ENCODE measurements at regions not wholly inside any gene's neighbourhood (a gene's known extent, or its start where the extent isn't known, plus 50 kb on each side); places are given as distances from the start of the nearest gene placed in this dataset.
A peak's percentile ranks its signal among the peaks of the same experiment; 100 is the strongest.

DNA sequence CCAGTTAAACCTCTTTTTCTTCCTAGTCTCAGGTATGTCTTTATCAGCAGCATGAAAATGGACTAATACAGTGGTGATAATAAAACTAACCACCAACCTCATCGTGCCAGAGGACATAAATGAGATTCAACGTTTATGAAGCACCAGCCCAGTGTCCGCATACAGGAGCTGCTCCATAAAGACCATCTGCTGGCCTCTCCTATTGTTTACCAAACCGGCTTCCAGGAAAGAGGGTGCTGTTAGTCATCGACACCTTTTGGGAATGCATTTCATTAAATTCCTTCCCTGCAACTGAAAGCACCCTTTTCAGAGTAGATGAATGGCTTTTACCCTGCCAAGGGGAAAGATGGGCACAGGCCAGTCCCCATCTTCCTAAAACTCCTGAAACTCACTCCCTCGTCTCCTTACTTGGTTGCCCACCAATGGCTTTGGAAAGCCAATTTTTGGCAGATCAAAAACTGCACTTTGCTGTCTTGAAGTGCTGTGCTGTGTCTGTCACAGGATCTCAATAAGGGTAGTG is 122.1 kb downstream of the AQP9 start:
- Mint-ChIP-seq H3K4me1 (ENCODE audit: low read depth) (peaks cover 9% of the 10 kb centered on the region), H3K27ac (no peak overlapping the region), H3K36me3 (no peaks in the 10 kb centered on the region), H3K27me3 (no peaks in the 10 kb centered on the region), H3K4me3 (no peak overlapping the region), H3K9me3 (no peaks in the 10 kb centered on the region)
- no peak for DNase-seq
- POLR2A ChIA-PET: no interaction called here
- intact Hi-C loops (cut with micrococcal nuclease): no loop called here
- CTCF ChIA-PET: no interaction called here

DNA sequence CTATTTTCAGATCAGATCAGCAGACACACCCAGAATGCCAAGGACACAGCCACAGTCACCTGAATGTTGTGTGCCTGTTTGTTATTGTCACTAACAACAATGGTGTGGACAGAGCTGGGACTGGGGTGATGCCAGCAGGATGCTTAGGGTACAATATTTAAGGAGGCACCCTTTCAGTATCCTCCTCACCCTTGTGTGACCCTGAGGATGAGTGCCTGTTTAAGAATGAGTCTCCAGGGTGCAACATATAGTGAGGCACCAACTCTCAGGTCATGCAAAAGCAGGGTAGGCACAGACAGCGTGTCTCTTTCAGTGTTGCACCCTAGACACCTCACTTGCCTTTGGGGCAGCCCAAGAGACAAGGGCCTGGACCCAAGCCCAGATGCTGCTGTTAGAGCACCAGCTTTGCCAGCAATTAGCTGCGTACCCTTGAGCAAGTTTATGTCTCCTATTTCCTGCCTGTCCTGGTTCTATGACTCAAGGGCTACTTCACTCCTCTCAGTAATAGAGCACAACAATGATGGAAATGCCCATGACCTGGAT is 122.6 kb downstream of the AQP9 start:
- H3K27ac Mint-ChIP-seq: no peak overlapping the region
- no peaks in the 10 kb centered on the region for H3K27me3 Mint-ChIP-seq
- H3K4me1 Mint-ChIP-seq (ENCODE audit: low read depth): peaks cover 9% of the 10 kb centered on the region
- DNase-seq: no peak
- ChIA-PET CTCF (no interaction called here), POLR2A (no interaction called here)
- H3K9me3 Mint-ChIP-seq: no peaks in the 10 kb centered on the region
- no peaks in the 10 kb centered on the region for H3K36me3 Mint-ChIP-seq
- H3K4me3 Mint-ChIP-seq: no peak overlapping the region
- intact Hi-C loops (cut with micrococcal nuclease): no loop called here

DNA sequence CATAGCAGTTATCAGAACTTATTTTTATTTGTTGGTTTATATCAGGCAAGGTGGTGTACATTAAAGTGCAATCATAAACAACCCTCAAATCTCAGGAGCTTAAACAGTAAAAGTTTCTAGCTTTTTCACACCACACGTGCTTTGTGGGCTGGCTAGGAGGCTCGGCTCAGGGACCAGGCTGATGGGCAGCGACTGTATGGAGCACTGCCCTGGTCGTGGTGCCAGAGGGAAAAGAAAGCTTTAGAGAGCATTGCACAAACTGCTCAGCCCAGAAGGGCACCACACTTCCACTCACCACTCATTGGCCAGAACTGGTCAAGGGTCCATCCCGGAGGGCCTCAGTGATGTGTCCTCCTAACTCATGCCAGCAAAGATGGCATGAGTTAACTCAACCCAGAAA is 123.2 kb downstream of the AQP9 start:
- H3K4me3 Mint-ChIP-seq: no peak overlapping the region
- CTCF ChIA-PET: no interaction called here
- H3K27me3 Mint-ChIP-seq: no peaks in the 10 kb centered on the region
- no peak for DNase-seq
- intact Hi-C loops (cut with micrococcal nuclease): no loop called here
- H3K27ac Mint-ChIP-seq: no peak overlapping the region
- POLR2A ChIA-PET: no interaction called here
- no peaks in the 10 kb centered on the region for H3K36me3 Mint-ChIP-seq
- H3K9me3 Mint-ChIP-seq: no peaks in the 10 kb centered on the region
- peaks cover 9% of the 10 kb centered on the region for H3K4me1 Mint-ChIP-seq (ENCODE audit: low read depth)

DNA sequence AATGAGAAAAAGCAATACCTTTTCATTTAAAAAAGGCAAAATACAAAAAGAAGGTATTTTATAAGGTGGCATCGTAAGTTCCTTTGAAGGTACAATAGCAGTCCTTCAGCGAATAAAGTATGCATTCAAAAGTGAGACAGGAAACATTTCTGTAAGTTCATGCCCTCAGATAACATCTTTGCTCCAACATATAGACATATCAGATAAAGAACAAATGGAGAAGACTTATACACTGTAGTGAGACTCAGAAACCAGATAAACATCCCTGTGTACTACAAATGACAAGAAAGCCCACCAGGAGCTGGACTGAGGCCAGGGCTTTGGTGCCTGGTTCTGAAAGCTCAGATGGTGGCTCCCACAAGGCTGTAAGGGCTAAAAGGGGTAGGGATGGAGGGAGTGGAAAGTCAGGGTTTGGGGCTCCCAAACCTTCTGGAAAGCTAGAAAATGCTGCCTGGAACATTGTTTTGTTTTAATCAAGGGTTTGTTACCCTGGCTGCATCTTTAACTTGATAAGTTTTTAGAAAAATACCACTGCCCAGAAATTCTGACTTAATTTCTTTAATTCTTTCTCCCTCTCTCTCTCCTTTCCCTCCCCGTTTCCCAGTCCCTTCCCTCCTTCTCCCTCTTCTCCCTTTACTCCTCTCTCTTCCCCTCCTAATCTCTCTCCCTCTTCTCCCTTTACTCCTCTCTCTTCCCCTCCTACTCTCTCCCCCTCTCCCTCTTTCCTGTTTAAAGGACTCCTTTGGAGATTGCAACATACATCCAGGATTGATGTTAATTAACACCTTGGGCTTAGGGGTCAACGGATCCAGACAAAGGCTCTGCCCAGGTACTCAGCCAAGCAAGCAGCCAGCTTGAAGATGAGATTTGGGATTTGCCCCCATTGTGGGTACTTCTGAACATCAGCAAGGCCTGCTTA is 126.1 kb downstream of the AQP9 start:
- peak overlapping the region; percentile 1 for H3K4me3 Mint-ChIP-seq
- DNase-seq: no peak
- no peaks in the 10 kb centered on the region for H3K27me3 Mint-ChIP-seq
- peaks cover 9% of the 10 kb centered on the region for H3K4me1 Mint-ChIP-seq (ENCODE audit: low read depth)
- intact Hi-C loops (cut with micrococcal nuclease): no loop called here
- ChIA-PET POLR2A (no interaction called here), CTCF (interaction anchor here (1.5 kb wide), 1 partner anchor 36 kb away, joined by 3 read pairs; no protein-coding TSS in a partner anchor)
- no peaks in the 10 kb centered on the region for H3K9me3 Mint-ChIP-seq
- no peak overlapping the region for H3K27ac Mint-ChIP-seq
- no peaks in the 10 kb centered on the region for H3K36me3 Mint-ChIP-seq

DNA sequence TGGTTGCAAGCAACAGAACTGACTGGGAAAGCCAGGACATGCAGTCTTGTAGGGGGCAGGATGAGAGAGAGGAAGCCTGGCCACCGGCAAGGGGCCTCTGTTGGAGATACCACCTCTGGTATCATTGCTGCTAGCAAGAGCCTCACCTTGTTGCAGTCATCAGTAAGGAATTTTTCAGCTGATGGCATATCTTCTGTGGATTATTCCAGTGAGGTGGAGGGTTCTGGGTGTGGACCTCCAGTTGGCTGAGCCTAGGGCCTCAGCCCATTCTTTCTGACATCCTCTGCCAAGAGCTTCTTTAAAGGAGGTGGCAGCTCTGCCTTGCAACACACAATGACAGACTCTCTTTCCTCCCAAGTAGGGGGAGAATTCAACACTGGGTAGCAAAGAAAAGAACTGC is 128.9 kb downstream of the AQP9 start:
- POLR2A ChIA-PET: no interaction called here

DNA sequence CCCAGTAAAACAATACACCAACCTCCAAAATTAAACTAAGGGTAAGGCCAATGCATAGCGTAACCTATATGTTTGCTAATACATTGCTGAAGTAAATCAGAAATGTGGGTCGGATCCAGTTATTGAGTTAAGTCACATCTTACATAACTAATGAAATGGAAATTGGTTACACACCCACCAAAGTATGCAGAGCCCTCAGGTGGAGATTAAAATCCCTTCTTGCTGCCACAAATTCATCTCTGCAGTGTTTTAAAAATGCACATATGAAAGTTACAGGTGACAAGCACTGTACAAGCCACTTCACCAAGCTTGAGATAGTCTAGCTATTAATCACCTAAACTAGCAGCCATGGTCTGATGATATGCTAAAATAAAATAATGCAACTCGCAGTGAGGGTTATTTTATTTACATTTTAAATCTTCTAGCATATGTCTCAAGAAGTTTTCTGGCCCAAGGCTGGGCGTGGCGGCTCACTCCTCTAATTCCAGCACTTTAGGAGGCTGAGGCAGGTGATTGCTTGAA is 130.6 kb downstream of the AQP9 start:
- no peaks in the 10 kb centered on the region for H3K36me3 Mint-ChIP-seq
- intact Hi-C loops (cut with micrococcal nuclease): no loop called here
- no peak overlapping the region for H3K4me3 Mint-ChIP-seq
- peaks cover 9% of the 10 kb centered on the region for H3K4me1 Mint-ChIP-seq (ENCODE audit: low read depth)
- ChIA-PET CTCF (interaction anchor here (0.9 kb wide), 2 partner anchors 32 to 132 kb away, joined by 3 read pairs; no protein-coding TSS in a partner anchor), POLR2A (no interaction called here)
- DNase-seq: no peak
- H3K27me3 Mint-ChIP-seq: no peaks in the 10 kb centered on the region
- H3K27ac Mint-ChIP-seq: no peak overlapping the region
- H3K9me3 Mint-ChIP-seq: peaks cover 10% of the 10 kb centered on the region

More for the DNA sequence above, 128.9 kb downstream of the AQP9 start:
- Mint-ChIP-seq H3K27ac (no peak overlapping the region), H3K4me1 (ENCODE audit: low read depth) (peaks cover 15% of the 10 kb centered on the region), H3K36me3 (no peaks in the 10 kb centered on the region), H3K4me3 (no peak overlapping the region), H3K27me3 (no peaks in the 10 kb centered on the region), H3K9me3 (peaks cover 10% of the 10 kb centered on the region)
- CTCF ChIA-PET: interaction anchor here (1.6 kb wide), 1 partner anchor 15 kb away, joined by 4 read pairs; no protein-coding TSS in a partner anchor
- no peak for DNase-seq
- intact Hi-C loops (cut with micrococcal nuclease): no loop called here

DNA sequence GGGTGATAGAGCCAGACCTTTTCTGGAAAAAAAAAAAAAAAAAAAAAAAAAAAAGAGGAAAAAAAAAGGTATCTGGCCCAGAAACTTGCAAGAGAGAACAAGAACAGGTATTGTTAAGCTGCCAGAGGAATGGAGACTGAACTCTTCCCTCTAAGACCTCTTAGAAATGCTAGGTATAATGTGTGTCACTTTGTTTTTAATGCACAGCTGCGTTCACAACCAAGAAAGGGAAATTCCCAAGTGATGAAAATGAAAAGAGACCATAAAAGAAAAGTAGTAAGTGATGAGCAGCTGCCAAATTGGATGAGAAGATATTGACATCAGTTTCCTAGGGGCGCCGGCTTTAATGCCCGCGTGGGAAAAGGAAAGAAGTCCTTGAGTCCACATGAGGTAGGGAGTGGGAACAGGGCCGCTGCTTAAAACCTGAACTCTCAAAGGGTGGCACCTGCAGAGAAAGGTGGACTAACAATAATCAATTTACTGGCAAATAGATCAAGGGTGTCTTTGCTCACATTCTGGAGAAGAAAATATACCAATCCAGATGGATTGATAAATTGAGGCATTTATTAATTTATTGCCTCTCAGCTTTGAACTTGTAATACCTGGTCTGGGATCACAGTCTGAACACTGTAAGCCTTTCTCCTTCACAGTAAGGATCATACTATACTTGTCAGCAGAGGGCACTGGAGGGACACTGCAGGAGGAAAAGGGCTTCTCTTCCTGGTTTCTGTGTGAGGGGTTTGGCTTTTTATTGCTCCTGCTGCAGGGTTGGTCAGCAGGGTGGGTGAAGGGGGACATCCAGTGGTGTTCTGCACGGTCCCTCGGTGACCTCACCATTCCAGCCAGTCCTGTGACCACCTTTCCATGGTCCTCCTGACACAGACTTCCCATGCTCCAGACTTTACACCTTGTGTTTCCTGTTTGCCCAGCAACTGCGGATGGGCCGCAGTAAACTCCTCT is 131.6 kb downstream of the AQP9 start:
- peak; percentile 24 for DNase-seq
- no peak overlapping the region for H3K4me3 Mint-ChIP-seq
- H3K4me1 Mint-ChIP-seq (ENCODE audit: low read depth): peaks cover 6% of the 10 kb centered on the region
- H3K36me3 Mint-ChIP-seq: no peaks in the 10 kb centered on the region
- CTCF ChIA-PET: interaction anchor here (0.7 to 1.0 kb wide), 5 partner anchors 31 to 491 kb away, joined by 3 to 4 read pairs (median 3); no protein-coding TSS in a partner anchor
- intact Hi-C loops (cut with micrococcal nuclease): loop anchor here (5.0 kb wide), 1 partner anchor 488 kb away; no protein-coding TSS in a partner anchor
- peaks cover 10% of the 10 kb centered on the region for H3K9me3 Mint-ChIP-seq
- H3K27me3 Mint-ChIP-seq: no peaks in the 10 kb centered on the region
- POLR2A ChIA-PET: no interaction called here
- no peak overlapping the region for H3K27ac Mint-ChIP-seq

DNA sequence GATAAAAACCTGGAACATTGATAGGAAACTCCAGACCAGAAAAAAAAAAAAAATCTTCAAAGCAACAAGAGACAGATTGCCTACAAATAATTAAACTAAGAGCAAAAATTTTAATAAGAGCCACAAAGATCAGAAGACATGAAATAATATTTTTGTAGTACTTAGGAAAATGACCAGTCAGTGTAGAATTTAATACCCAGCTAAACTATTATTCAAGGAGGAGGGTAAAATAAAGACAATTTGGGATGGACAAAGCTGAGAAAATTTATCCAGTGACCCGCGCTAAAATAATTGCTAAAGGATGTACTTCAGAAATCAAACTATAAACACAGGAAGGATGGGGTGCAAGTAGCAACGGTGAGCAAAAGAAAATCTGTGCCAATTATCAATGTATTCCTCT is 133.2 kb downstream of the AQP9 start:
- H3K4me1 Mint-ChIP-seq (ENCODE audit: low read depth): peaks cover 6% of the 10 kb centered on the region
- DNase-seq: no peak
- H3K9me3 Mint-ChIP-seq: peaks cover 10% of the 10 kb centered on the region
- H3K27ac Mint-ChIP-seq: no peak overlapping the region
- intact Hi-C loops (cut with micrococcal nuclease): loop anchor here (5.0 kb wide), 1 partner anchor 486 kb away; no protein-coding TSS in a partner anchor
- ChIA-PET POLR2A (no interaction called here), CTCF (interaction anchor here (1.3 kb wide), 1 partner anchor 499 kb away, joined by 4 read pairs; the partner anchor contains the start of gene MINDY2)
- no peak overlapping the region for H3K4me3 Mint-ChIP-seq
- no peaks in the 10 kb centered on the region for H3K36me3 Mint-ChIP-seq
- no peaks in the 10 kb centered on the region for H3K27me3 Mint-ChIP-seq

DNA sequence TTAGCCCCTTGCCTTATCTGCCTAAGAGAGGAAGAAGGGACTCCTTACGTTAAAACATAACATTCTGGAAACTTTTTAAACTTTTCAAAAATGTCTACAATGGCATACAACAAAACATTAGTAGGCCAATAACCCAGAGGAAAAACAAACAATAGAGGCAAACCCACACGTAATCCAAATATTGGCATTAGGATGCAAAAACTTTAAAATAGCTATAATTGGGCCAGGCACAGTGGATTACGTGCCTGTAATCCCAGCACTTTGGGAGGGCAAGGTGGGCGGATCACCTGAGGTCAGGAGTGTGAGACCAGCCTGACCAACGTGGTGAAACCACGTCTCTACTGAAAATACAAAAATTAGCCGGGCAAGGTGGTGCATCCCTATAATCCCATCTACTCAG is 134.9 kb downstream of the AQP9 start:
- DNase-seq: no peak
- Mint-ChIP-seq H3K27me3 (peaks cover 3% of the 10 kb centered on the region), H3K27ac (no peak overlapping the region), H3K36me3 (no peaks in the 10 kb centered on the region), H3K4me1 (ENCODE audit: low read depth) (peaks cover 6% of the 10 kb centered on the region), H3K9me3 (peaks cover 10% of the 10 kb centered on the region), H3K4me3 (no peak overlapping the region)
- POLR2A ChIA-PET: no interaction called here
- CTCF ChIA-PET: no interaction called here
- intact Hi-C loops (cut with micrococcal nuclease): loop anchor here (5.0 kb wide), 1 partner anchor 484 kb away; no protein-coding TSS in a partner anchor

DNA sequence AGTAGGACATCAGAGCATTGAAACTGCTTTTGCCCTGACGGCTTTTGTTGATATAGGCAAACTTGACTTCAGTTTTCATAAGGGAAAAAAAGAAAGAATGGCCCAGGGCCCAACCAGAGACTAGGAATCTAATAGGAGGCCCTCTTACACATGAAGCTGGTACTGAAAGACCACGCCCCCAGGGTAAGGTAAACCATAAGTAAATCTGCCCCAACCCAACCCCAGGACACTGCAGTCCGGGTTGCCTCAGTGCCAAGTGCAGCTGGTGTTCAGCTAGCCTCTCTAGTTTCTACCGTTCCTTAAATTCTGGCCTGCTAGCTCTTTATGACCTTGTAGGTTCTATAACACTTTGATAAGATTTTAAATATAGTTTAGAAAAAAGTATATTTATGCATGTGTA is 136.7 kb downstream of the AQP9 start:
- no peak for DNase-seq
- intact Hi-C loops (cut with micrococcal nuclease): loop anchor here (5.0 kb wide), 1 partner anchor 482 kb away; no protein-coding TSS in a partner anchor
- H3K4me3 Mint-ChIP-seq: no peak overlapping the region
- CTCF ChIA-PET: interaction anchor here (1.1 to 1.5 kb wide), 2 partner anchors 9 to 47 kb away, joined by 3 read pairs; no protein-coding TSS in a partner anchor
- H3K36me3 Mint-ChIP-seq: no peaks in the 10 kb centered on the region
- peaks cover under 1% of the 10 kb centered on the region for H3K4me1 Mint-ChIP-seq (ENCODE audit: low read depth)
- H3K27ac Mint-ChIP-seq: no peak overlapping the region
- peaks cover 5% of the 10 kb centered on the region for H3K27me3 Mint-ChIP-seq
- POLR2A ChIA-PET: no interaction called here
- peaks cover 10% of the 10 kb centered on the region for H3K9me3 Mint-ChIP-seq

DNA sequence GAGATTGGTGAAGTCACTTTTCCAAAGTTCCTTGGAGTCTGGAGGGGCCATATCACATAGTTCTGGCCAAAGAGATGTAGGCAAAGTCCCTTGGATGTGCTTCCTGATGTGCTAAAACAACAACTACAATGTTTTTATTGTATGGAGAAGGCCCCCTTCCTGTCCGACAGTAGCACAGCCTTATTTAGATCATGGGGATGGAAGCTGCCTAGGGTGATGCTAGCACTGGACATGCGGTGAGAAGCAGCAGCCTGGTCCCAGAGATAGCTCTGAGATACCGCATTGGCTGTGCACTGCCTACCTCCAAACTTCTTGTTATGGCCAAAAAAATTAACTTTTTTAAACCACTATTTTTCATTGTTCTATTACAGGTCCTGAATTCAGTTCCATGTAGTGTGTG is 137.6 kb downstream of the AQP9 start:
- intact Hi-C loops (cut with micrococcal nuclease): no loop called here
- no peaks in the 10 kb centered on the region for H3K36me3 Mint-ChIP-seq
- POLR2A ChIA-PET: no interaction called here

More for the DNA sequence above, 137.6 kb downstream of the AQP9 start:
- Mint-ChIP-seq H3K27ac (no peak overlapping the region), H3K27me3 (peaks cover 5% of the 10 kb centered on the region), H3K9me3 (peaks cover 9% of the 10 kb centered on the region), H3K4me3 (no peak overlapping the region), H3K4me1 (ENCODE audit: low read depth) (no peaks in the 10 kb centered on the region)
- DNase-seq: no peak
- CTCF ChIA-PET: interaction anchor here (1.5 kb wide), 1 partner anchor 48 kb away, joined by 3 read pairs; no protein-coding TSS in a partner anchor

Measured in activated CD4-positive, alpha-beta memory T cell treated with anti-CD3 and anti-CD28 coated beads for 36 hours (primary cell).